HCT116 (cell line): ENCODE measurements at regions not wholly inside any gene's neighbourhood (a gene's known extent, or its start where the extent isn't known, plus 50 kb on each side); places are given as distances from the start of the nearest gene placed in this dataset.

Source experiments
- ATAC-seq: fragments of 200-7000 bp; cut with Tn5 transposase; 2 replicates; pipeline ENCODE4 v1.9.1; 2020; ENCODE audit warnings: mild to moderate bottlenecking, moderate library complexity
- BruUV-seq: library from RNA; stranded (reverse); fragments of 400-500 nt; replicated peaks from 2 replicates; lab custom pipeline; 2021; lab: Mats Ljungman, UMichigan
- CTCF ChIA-PET: fragments of 300-600 bp; sonication (Branson Sonifier 250); formaldehyde crosslinking; loops from one replicate; lab custom pipeline; 2021; ENCODE audit warnings: antibody characterized with exemption; lab: Charles Lee
- POLR2A ChIA-PET: fragments of 300-600, 350-600 bp; sonication (Branson Sonifier 250); formaldehyde crosslinking; loops from one replicate; lab custom pipeline; 2021; ENCODE audit warnings: antibody characterized with exemption; lab: Charles Lee
- RAD21 ChIA-PET, 2 experiments: fragments of 300-600 bp; sonication (Branson Sonifier 250); formaldehyde crosslinking; loops; one replicate each; lab custom pipeline; 2023; ENCODE audit warnings: low total read pairs in 2 of 2; ENCODE audit not compliant: uncharacterized antibody in 2 of 2, unreplicated experiment in 2 of 2, low non-redundant PET in 1 of 2; lab: Charles Lee
- DNase-seq: peaks from one replicate; pipeline ENCODE4 v3.0.0-alpha.2; 2010; ENCODE audit warnings: low read depth, low spot score
- H2AFZ ChIP-seq: fragments of 200-600 bp; shearing (Covaris generic), sonication (generic); 2 replicates; pipeline ENCODE4 v1.6.1; 2017; ENCODE audit warnings: low read depth, mixed run types, mixed read lengths, antibody characterized with exemption, low read length; ENCODE audit not compliant: poor library complexity, severe bottlenecking
- H3K27ac ChIP-seq: 2 replicates; pipeline ENCODE4 v1.5.1; 2012; ENCODE audit warnings: low read depth, low read length
- H3K27me3 ChIP-seq: fragments of 200-600 bp; sonication (generic); 2 replicates; pipeline ENCODE4 v1.6.1; 2016; ENCODE audit warnings: mixed run types, low read length, mixed read lengths; ENCODE audit not compliant: insufficient read depth
- H3K36me3 ChIP-seq, 2 experiments: fragments of 200-500 bp in 1 of 2; fragments of 200-600 bp in 1 of 2; sonication (Bioruptor generic) in 1 of 2; sonication (generic) in 1 of 2; 2 replicates each; pipeline versions ENCODE4 v1.5.1 to v1.6.1; 2014 to 2016; ENCODE audit warnings: low read length in 2 of 2, inconsistent platforms in 1 of 2, mixed read lengths in 1 of 2, mixed run types in 1 of 2; ENCODE audit not compliant: insufficient read depth in 2 of 2, control insufficient read depth in 1 of 2
- H3K4me1 ChIP-seq, 2 experiments: fragments of 200-600 bp in 1 of 2; sonication (generic) in 1 of 2; 2 replicates each; pipeline versions ENCODE4 v1.5.1 to v1.6.1; 2012 to 2017; ENCODE audit warnings: low read length in 2 of 2, inconsistent platforms in 1 of 2, mild to moderate bottlenecking in 1 of 2, mixed read lengths in 1 of 2, mixed run types in 1 of 2, moderate library complexity in 1 of 2; ENCODE audit not compliant: insufficient read depth in 2 of 2, control insufficient read depth in 1 of 2
- H3K4me2 ChIP-seq: fragments of 200-600 bp; sonication (generic); 2 replicates; pipeline ENCODE4 v1.6.1; 2017; ENCODE audit warnings: mixed run types, low read length, mixed read lengths
- H3K4me3 ChIP-seq, 2 experiments: fragments of 200-600 bp in 1 of 2; sonication (generic) in 1 of 2; replicated peaks in 1 of 2; 2 replicates each; pipeline ENCODE4 v1.5.1; 2011 to 2016; ENCODE audit warnings: low read length in 2 of 2, control low read depth in 1 of 2, low read depth in 1 of 2, mild to moderate bottlenecking in 1 of 2, mixed read lengths in 1 of 2, mixed run types in 1 of 2
- H3K79me2 ChIP-seq: fragments of 200-600 bp; sonication (generic); 2 replicates; pipeline ENCODE4 v1.6.1; 2017; ENCODE audit warnings: mild to moderate bottlenecking, mixed run types, low read length, moderate library complexity, mixed read lengths; ENCODE audit not compliant: insufficient read depth
- H3K9ac ChIP-seq: fragments of 200-600 bp; sonication (generic); 2 replicates; pipeline ENCODE4 v1.6.1; 2016; ENCODE audit warnings: low read length, mixed read lengths
- H3K9me2 ChIP-seq: fragments of 200-600 bp; sonication (generic), shearing (Covaris generic); 2 replicates; pipeline ENCODE4 v1.6.1; 2017; ENCODE audit warnings: mixed run types, mild to moderate bottlenecking, moderate library complexity; ENCODE audit not compliant: insufficient read depth
- H3K9me3 ChIP-seq, 2 experiments: fragments of 200-500 bp in 1 of 2; fragments of 200-600 bp in 1 of 2; sonication (Bioruptor generic) in 1 of 2; sonication (generic) in 1 of 2; 2 replicates each; pipeline ENCODE4 v1.6.1; 2014 to 2017; ENCODE audit warnings: low read length in 2 of 2, mixed read lengths in 2 of 2, inconsistent platforms in 1 of 2, low read depth in 1 of 2, mild to moderate bottlenecking in 1 of 2, mixed run types in 1 of 2, moderate library complexity in 1 of 2; ENCODE audit not compliant: control insufficient read depth in 1 of 2, insufficient read depth in 1 of 2
- H4K20me1 ChIP-seq: fragments of 200-600 bp; sonication (generic), shearing (Covaris generic); 2 replicates; pipeline ENCODE4 v1.6.1; 2017; ENCODE audit warnings: mixed run types, mild to moderate bottlenecking, moderate library complexity; ENCODE audit not compliant: insufficient read depth
- CBX3 ChIP-seq: IDR thresholded peaks from 2 replicates; pipeline ENCODE4 v1.6.1; 2012; ENCODE audit warnings: low read depth
- ELF1 ChIP-seq: IDR thresholded peaks from 2 replicates; pipeline ENCODE4 v1.6.1; 2012; ENCODE audit warnings: low read depth, borderline replicate concordance
- EZH2 ChIP-seq: fragments of 200-600 bp; sonication (generic); IDR thresholded peaks from 2 replicates; pipeline ENCODE4 v1.6.1; 2017; ENCODE audit warnings: antibody characterized with exemption, mixed run types
- EZH2phosphoT487 ChIP-seq: fragments of 200-600 bp; IDR thresholded peaks from 2 replicates; pipeline ENCODE4 v1.6.1; 2018; ENCODE audit warnings: antibody characterized with exemption, borderline replicate concordance
- JUND ChIP-seq: IDR thresholded peaks from 2 replicates; pipeline ENCODE4 v1.6.1; 2012
- MAX ChIP-seq: IDR thresholded peaks from 2 replicates; pipeline ENCODE4 v1.6.1; 2012
- POLR2A ChIP-seq: IDR thresholded peaks from 2 replicates; pipeline ENCODE4 v1.7.0; 2011; ENCODE audit warnings: borderline replicate concordance; ENCODE audit not compliant: insufficient read depth, insufficient read length; ENCODE audit errors: extremely low read depth
- RAD21 ChIP-seq: IDR thresholded peaks from 2 replicates; pipeline ENCODE4 v1.6.1; 2012; ENCODE audit warnings: low read depth, mild to moderate bottlenecking
- SIN3A ChIP-seq: IDR thresholded peaks from 2 replicates; pipeline ENCODE4 v1.6.1; 2012; ENCODE audit warnings: low read depth
- SP1 ChIP-seq: IDR thresholded peaks from 2 replicates; pipeline ENCODE4 v1.6.1; 2012; ENCODE audit warnings: low read depth
- SRF ChIP-seq: IDR thresholded peaks from 2 replicates; pipeline ENCODE4 v1.6.1; 2012; ENCODE audit warnings: low read depth
- ZBTB33 ChIP-seq: IDR thresholded peaks from 2 replicates; pipeline ENCODE4 v1.6.1; 2011; ENCODE audit warnings: mild to moderate bottlenecking, low read length, moderate library complexity; ENCODE audit not compliant: insufficient replicate concordance; ENCODE audit errors: extremely low read depth
- ZFX ChIP-seq: fragments of 450-650 bp; IDR thresholded peaks from 2 replicates; pipeline ENCODE4 v1.6.1; 2017
- ZNF274 ChIP-seq: fragments of 200-500 bp; sonication (Bioruptor generic); IDR thresholded peaks from 2 replicates; pipeline ENCODE4 v1.6.1; 2014; ENCODE audit warnings: mild to moderate bottlenecking, low read depth, low read length, inconsistent platforms
- intact Hi-C: fragments of 100-400 bp; cut with micrococcal nuclease; formaldehyde crosslinking; loops from 2 replicates; pipeline ENCODE4 v1.10.0; 2022
- TF ChIP-seq, protein P1 (sequence below): IDR thresholded peaks from 2 replicates; pipeline ENCODE4 v1.6.1; 2012
- TF ChIP-seq, protein P2 (sequence below): IDR thresholded peaks from 2 replicates; pipeline ENCODE4 v1.6.1; 2012; ENCODE audit warnings: low read depth
- TF ChIP-seq, protein P3 (sequence below), 3 experiments: fragments of 200-600 bp in 1 of 3; sonication (generic) in 1 of 3; IDR thresholded peaks in 2 of 3; conservative IDR thresholded peaks in 1 of 3; 2 replicates each; pipeline ENCODE4 v1.5.1; 2012 to 2017; ENCODE audit warnings: low read depth in 2 of 3, low read length in 2 of 3, antibody characterized with exemption in 1 of 3, borderline replicate concordance in 1 of 3, control low read depth in 1 of 3, mild to moderate bottlenecking in 1 of 3, mixed read lengths in 1 of 3, mixed run types in 1 of 3, moderate library complexity in 1 of 3; ENCODE audit not compliant: insufficient read depth in 1 of 3

DNA sequence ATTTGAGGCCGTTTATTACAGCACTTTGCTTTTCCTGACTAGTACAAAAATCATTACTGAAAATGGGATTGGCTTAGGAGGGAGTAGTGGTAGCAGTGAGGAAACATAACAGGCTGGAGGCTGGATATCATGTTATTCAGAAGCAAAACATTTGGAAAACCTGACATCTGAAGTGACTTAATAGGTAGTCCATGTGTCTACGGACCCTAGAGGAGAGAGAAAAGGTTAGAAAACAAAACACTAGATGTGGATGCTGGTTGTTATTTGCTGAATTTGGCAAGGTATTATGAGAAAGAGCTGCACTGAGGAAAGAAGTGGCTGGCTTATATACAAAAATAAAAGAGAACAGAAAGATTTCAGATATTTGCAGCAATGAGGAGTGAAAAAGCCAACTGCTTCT, 139.9 kb downstream of the MEX3B start:
- intact Hi-C loops = no loop called here

More for the DNA sequence above, 139.9 kb downstream of the MEX3B start:
- TF ChIP-seq SP1 (no peak), ELF1 (no peak), ZBTB33 (no peak), POLR2A (no peak), ZNF274 (no peak), EZH2phosphoT487 (no peak), JUND (no peak), SRF (no peak), CBX3 (no peak), RAD21 (no peak), ZFX (no peak), SIN3A (no peak), MAX (no peak), EZH2 (no peak)
- TF ChIP-seq, protein P1, sequence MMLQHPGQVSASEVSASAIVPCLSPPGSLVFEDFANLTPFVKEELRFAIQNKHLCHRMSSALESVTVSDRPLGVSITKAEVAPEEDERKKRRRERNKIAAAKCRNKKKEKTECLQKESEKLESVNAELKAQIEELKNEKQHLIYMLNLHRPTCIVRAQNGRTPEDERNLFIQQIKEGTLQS = no peak
- TF ChIP-seq, protein P2, sequence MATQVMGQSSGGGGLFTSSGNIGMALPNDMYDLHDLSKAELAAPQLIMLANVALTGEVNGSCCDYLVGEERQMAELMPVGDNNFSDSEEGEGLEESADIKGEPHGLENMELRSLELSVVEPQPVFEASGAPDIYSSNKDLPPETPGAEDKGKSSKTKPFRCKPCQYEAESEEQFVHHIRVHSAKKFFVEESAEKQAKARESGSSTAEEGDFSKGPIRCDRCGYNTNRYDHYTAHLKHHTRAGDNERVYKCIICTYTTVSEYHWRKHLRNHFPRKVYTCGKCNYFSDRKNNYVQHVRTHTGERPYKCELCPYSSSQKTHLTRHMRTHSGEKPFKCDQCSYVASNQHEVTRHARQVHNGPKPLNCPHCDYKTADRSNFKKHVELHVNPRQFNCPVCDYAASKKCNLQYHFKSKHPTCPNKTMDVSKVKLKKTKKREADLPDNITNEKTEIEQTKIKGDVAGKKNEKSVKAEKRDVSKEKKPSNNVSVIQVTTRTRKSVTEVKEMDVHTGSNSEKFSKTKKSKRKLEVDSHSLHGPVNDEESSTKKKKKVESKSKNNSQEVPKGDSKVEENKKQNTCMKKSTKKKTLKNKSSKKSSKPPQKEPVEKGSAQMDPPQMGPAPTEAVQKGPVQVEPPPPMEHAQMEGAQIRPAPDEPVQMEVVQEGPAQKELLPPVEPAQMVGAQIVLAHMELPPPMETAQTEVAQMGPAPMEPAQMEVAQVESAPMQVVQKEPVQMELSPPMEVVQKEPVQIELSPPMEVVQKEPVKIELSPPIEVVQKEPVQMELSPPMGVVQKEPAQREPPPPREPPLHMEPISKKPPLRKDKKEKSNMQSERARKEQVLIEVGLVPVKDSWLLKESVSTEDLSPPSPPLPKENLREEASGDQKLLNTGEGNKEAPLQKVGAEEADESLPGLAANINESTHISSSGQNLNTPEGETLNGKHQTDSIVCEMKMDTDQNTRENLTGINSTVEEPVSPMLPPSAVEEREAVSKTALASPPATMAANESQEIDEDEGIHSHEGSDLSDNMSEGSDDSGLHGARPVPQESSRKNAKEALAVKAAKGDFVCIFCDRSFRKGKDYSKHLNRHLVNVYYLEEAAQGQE = no peak
- TF ChIP-seq, protein P3, sequence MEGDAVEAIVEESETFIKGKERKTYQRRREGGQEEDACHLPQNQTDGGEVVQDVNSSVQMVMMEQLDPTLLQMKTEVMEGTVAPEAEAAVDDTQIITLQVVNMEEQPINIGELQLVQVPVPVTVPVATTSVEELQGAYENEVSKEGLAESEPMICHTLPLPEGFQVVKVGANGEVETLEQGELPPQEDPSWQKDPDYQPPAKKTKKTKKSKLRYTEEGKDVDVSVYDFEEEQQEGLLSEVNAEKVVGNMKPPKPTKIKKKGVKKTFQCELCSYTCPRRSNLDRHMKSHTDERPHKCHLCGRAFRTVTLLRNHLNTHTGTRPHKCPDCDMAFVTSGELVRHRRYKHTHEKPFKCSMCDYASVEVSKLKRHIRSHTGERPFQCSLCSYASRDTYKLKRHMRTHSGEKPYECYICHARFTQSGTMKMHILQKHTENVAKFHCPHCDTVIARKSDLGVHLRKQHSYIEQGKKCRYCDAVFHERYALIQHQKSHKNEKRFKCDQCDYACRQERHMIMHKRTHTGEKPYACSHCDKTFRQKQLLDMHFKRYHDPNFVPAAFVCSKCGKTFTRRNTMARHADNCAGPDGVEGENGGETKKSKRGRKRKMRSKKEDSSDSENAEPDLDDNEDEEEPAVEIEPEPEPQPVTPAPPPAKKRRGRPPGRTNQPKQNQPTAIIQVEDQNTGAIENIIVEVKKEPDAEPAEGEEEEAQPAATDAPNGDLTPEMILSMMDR (IDR thresholded peaks at IDR 0.05 in 2 of 3, conservative IDR thresholded peaks at IDR 0.05 in 1 of 3; ENCODE audit: borderline replicate concordance in 1 of 3, insufficient read depth in 1 of 3, low read depth in 2 of 3, low read length in 2 of 3) = no peak
- Histone ChIP-seq H3K27me3 (peaks cover 40% of the 10 kb centered on the region), H3K9ac (no peak overlapping the region), H3K9me3 (no peaks in the 10 kb centered on the region), H3K79me2 (no peaks in the 10 kb centered on the region), H2AFZ (no peak overlapping the region), H3K9me2 (no peaks in the 10 kb centered on the region), H3K4me2 (no peak overlapping the region), H3K36me3 (no peaks in the 10 kb centered on the region), H3K4me1 (no peaks in the 10 kb centered on the region), H3K4me3 (no peak overlapping the region), H3K27ac (no peak overlapping the region), H4K20me1 (no peaks in the 10 kb centered on the region)
- POLR2A ChIA-PET = no interaction called here
- DNase-seq = no peak
- ATAC-seq = no peak
- CTCF ChIA-PET = no interaction called here
- RAD21 ChIA-PET = no interaction called here
- BruUV-seq = no TSS peak
